ENCODE measurements at regions not wholly inside any gene's neighbourhood (a gene's known extent, or its start where the extent isn't known, plus 50 kb on each side); places are given as distances from the start of the nearest gene placed in this dataset.

DNA sequence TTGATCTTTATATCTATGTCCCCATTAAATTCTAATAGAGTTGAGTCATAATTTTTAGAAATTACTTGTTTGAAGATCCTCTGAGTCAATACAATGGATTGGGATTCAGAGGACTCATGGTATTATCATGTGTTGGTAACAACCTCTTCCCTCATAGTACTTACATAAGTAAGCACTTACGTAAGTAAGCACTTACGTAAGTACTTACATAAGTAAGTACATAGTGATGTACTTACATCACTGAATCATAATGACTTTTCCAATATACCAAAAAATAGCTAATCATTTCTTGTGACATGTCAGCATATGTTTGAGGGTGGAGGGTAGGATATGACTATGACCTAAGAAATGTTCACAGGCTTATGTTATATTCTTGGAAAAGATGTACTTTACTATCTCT lies 740.5 kb downstream of the SORCS1 start:
- H3K36me3 ChIP-seq, result no peaks in the 10 kb centered on the region
- no peak overlapping the region for H3K4me3 ChIP-seq
- TF ChIP-seq, protein P1, sequence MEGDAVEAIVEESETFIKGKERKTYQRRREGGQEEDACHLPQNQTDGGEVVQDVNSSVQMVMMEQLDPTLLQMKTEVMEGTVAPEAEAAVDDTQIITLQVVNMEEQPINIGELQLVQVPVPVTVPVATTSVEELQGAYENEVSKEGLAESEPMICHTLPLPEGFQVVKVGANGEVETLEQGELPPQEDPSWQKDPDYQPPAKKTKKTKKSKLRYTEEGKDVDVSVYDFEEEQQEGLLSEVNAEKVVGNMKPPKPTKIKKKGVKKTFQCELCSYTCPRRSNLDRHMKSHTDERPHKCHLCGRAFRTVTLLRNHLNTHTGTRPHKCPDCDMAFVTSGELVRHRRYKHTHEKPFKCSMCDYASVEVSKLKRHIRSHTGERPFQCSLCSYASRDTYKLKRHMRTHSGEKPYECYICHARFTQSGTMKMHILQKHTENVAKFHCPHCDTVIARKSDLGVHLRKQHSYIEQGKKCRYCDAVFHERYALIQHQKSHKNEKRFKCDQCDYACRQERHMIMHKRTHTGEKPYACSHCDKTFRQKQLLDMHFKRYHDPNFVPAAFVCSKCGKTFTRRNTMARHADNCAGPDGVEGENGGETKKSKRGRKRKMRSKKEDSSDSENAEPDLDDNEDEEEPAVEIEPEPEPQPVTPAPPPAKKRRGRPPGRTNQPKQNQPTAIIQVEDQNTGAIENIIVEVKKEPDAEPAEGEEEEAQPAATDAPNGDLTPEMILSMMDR (IDR thresholded peaks at IDR 0.05), result no peak
- no peaks in the 10 kb centered on the region for H3K9me3 ChIP-seq
- H3K27ac ChIP-seq, result no peak overlapping the region
- DNase-seq (ENCODE audit: low spot score), result no peak
- H3K27me3 ChIP-seq, result no peaks in the 10 kb centered on the region
- H3K4me1 ChIP-seq, result no peaks in the 10 kb centered on the region

DNA sequence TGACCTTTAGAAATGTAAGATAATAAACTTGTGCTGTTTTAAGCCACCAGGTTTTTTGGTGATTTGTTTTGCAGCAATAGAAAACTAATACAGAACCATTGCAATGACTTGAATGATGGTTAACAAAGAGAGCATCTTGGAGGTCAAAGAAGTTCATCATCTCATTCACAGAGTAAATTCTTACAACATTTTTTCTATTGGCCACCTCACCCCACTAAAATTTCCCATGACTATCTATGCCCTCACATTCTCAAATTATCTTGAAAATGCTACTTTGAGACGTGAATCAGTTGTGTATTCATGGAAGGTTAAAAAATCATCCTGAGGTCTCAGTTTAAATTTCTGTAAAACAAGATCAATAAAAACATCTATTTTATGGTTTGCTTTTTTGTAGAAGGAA lies 754.2 kb downstream of the SORCS1 start:
- H3K36me3 ChIP-seq, result no peaks in the 10 kb centered on the region
- no peaks in the 10 kb centered on the region for H3K9me3 ChIP-seq
- H3K4me3 ChIP-seq, result no peak overlapping the region
- H3K27ac ChIP-seq, result no peak overlapping the region
- H3K27me3 ChIP-seq, result no peaks in the 10 kb centered on the region
- no peaks in the 10 kb centered on the region for H3K4me1 ChIP-seq
- TF ChIP-seq, protein P1 (IDR thresholded peaks at IDR 0.05), result no peak
- no peak for DNase-seq (ENCODE audit: low spot score)

DNA sequence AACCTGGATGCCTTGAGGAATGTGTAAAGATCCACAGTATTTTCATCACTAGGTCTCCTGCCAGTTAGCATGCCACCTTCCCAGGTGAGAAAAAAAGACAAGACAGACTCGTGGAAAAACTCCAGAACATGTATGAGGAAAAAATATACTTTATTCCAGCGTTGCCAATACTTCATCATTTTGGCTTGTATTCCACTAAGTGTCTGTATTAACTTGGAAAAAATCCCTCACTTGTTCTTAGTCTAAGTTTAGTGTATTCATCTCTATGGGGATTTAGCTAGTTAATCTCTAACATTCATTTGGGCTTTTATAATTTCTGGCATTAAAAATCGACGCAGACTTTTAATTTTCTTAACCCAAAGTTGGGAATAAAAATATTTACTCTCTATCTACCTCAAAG lies 759.4 kb downstream of the SORCS1 start:
- no peak overlapping the region for H3K4me3 ChIP-seq
- H3K27me3 ChIP-seq, result no peaks in the 10 kb centered on the region
- H3K36me3 ChIP-seq, result no peaks in the 10 kb centered on the region
- no peak overlapping the region for H3K27ac ChIP-seq
- H3K9me3 ChIP-seq, result no peaks in the 10 kb centered on the region
- H3K4me1 ChIP-seq, result no peaks in the 10 kb centered on the region
- DNase-seq (ENCODE audit: low spot score), result no peak
- TF ChIP-seq, protein P1 (IDR thresholded peaks at IDR 0.05), result no peak

DNA sequence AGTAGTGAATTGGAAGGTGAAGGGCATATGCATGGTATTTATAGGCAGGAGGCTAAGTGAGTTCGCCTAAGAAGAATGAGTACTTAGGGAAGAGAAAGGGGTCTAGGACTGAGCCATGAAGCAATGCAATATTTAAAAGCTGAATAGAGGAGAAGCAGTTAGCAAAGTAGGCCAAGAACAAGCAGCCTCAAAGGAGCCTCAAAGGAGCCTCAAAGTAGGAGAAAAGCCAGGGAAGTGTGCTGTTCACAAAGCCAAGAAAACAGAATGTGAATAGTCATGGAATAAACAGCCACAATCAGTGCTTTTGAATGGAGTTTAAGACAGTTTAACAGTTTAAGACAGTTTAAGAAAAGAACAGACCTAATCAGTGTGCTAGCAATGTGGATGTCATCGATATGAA lies 762.0 kb downstream of the SORCS1 start:
- H3K27ac ChIP-seq, result no peak overlapping the region
- H3K27me3 ChIP-seq, result no peaks in the 10 kb centered on the region
- no peaks in the 10 kb centered on the region for H3K9me3 ChIP-seq
- no peaks in the 10 kb centered on the region for H3K4me1 ChIP-seq
- TF ChIP-seq, protein P1 (IDR thresholded peaks at IDR 0.05), result no peak
- no peak overlapping the region for H3K4me3 ChIP-seq
- H3K36me3 ChIP-seq, result no peaks in the 10 kb centered on the region
- no peak for DNase-seq (ENCODE audit: low spot score)

DNA sequence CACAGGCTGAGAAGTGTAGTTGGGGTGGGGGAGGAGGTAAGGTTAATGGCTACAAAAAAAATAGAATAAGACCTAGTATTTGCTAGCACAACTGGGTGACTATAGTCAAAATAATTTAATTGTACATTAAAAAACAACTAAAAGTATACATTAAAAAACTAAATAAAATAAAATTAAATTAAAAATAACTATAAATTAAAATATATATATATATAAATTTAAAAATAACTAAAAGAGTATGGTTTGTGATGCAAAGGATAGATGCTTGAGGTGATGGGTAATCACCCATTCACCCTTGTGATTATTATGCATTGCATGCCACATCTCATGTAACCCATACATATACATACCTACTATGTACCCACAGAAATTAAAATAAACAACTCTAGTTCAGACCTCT lies 762.5 kb downstream of the SORCS1 start:
- H3K27ac ChIP-seq, result no peak overlapping the region
- no peaks in the 10 kb centered on the region for H3K4me1 ChIP-seq
- no peak overlapping the region for H3K4me3 ChIP-seq
- H3K36me3 ChIP-seq, result no peaks in the 10 kb centered on the region
- H3K9me3 ChIP-seq, result no peaks in the 10 kb centered on the region
- H3K27me3 ChIP-seq, result no peaks in the 10 kb centered on the region
- DNase-seq (ENCODE audit: low spot score), result no peak
- TF ChIP-seq, protein P1 (IDR thresholded peaks at IDR 0.05), result no peak

DNA sequence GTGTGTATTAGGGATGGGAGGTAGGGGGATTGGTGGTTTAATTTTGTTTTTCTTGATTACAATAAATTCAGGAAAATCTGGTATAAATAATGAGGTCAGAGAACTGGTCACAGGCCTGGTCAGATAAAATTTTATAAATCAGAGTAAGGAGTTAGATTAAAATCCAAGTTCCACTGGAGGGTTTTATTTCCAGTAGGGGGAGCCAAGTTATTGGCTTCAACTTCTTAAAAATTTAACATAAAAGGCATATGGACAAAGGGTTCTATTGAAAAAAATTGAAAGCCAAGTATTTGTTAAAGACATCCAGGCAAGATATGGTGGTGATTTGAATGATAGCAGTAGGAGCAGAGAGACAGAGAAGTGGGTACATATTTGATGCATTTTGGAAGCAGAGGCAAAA lies 763.3 kb downstream of the SORCS1 start:
- DNase-seq (ENCODE audit: low spot score), result no peak
- no peaks in the 10 kb centered on the region for H3K27me3 ChIP-seq
- no peaks in the 10 kb centered on the region for H3K36me3 ChIP-seq
- no peaks in the 10 kb centered on the region for H3K4me1 ChIP-seq
- H3K4me3 ChIP-seq, result no peak overlapping the region
- TF ChIP-seq, protein P1 (IDR thresholded peaks at IDR 0.05), result no peak
- H3K27ac ChIP-seq, result no peak overlapping the region
- H3K9me3 ChIP-seq, result no peaks in the 10 kb centered on the region

Measured in right atrium auricular region (tissue), 2 donors.